SH-SY5Y (cell line): ENCODE measurements at regions not wholly inside any gene's neighbourhood (a gene's known extent, or its start where the extent isn't known, plus 50 kb on each side); places are given as distances from the start of the nearest gene placed in this dataset.

Source experiments
- GATA2 ChIP-seq: IDR thresholded peaks from 2 replicates; pipeline ENCODE4 v1.6.1; 2011; ENCODE audit warnings: mild to moderate bottlenecking, low read depth, low read length
- GATA3 ChIP-seq: IDR thresholded peaks from 2 replicates; pipeline ENCODE4 v1.6.1; 2011; ENCODE audit warnings: low read depth, mild to moderate bottlenecking, low read length, moderate library complexity

GRCh38 chr2:174697255-174697654, 67.0 kb downstream of the CHRNA1 start:
- TF ChIP-seq GATA3, result no peak
- no peak for TF ChIP-seq GATA2

GRCh38 chr2:174694920-174695319, 69.4 kb downstream of the CHRNA1 start:
- TF ChIP-seq GATA3 (no peak), GATA2 (no peak)

GRCh38 chr2:174694196-174694878, 69.9 kb downstream of the CHRNA1 start:
- TF ChIP-seq GATA2 (no peak), GATA3 (no peak)

- no peak for TF ChIP-seq GATA3
- TF ChIP-seq GATA2, result no peak
These were observed 70.9 kb downstream of the CHRNA1 start for GRCh38 chr2:174693344-174693743.

GRCh38 chr2:174692256-174692919, 71.9 kb downstream of the CHRNA1 start:
- TF ChIP-seq GATA2 (no peak), GATA3 (no peak)

- TF ChIP-seq GATA2 (no peak), GATA3 (no peak)
These were observed 73.0 kb downstream of the CHRNA1 start for GRCh38 chr2:174691201-174691779.

GRCh38 chr2:174690026-174690425, 74.2 kb downstream of the CHRNA1 start:
- TF ChIP-seq GATA2 (no peak), GATA3 (no peak)

GRCh38 chr2:174688079-174688478, 76.2 kb downstream of the CHRNA1 start:
- no peak for TF ChIP-seq GATA2
- TF ChIP-seq GATA3, result no peak

GRCh38 chr2:174686430-174686829, 77.8 kb downstream of the CHRNA1 start:
- no peak for TF ChIP-seq GATA2
- no peak for TF ChIP-seq GATA3

GRCh38 chr2:174683392-174683759, 80.9 kb downstream of the CHRNA1 start:
- no peak for TF ChIP-seq GATA2
- no peak for TF ChIP-seq GATA3

GRCh38 chr2:174682578-174683391, 81.5 kb downstream of the CHRNA1 start:
- no peak for TF ChIP-seq GATA3
- no peak for TF ChIP-seq GATA2

GRCh38 chr2:174682007-174682577, 82.2 kb downstream of the CHRNA1 start:
- TF ChIP-seq GATA2 (no peak), GATA3 (no peak)

- no peak for TF ChIP-seq GATA2
- no peak for TF ChIP-seq GATA3
These were observed 82.9 kb downstream of the CHRNA1 start for GRCh38 chr2:174681099-174682006.
